Erythroblast (primary cell): ENCODE measurements at regions not wholly inside any gene's neighbourhood (a gene's known extent, or its start where the extent isn't known, plus 50 kb on each side); places are given as distances from the start of the nearest gene placed in this dataset.

Experiments used
- GATA1 ChIP-seq: IDR thresholded peaks from 2 replicates; pipeline ENCODE4 v1.6.1; 2011; ENCODE audit warnings: low read depth, mild to moderate bottlenecking, control low read depth, low read length, moderate library complexity
- POLR2A ChIP-seq: IDR thresholded peaks from 2 replicates; pipeline ENCODE4 v1.6.1; 2011; ENCODE audit warnings: mild to moderate bottlenecking, low read length

GRCh38 chr10:113978802-113979201 lies 64.9 kb upstream of the ADRB1 start:
- TF ChIP-seq POLR2A (no peak), GATA1 (no peak)
